ENCODE measurements at regions not wholly inside any gene's neighbourhood (a gene's known extent, or its start where the extent isn't known, plus 50 kb on each side); places are given as distances from the start of the nearest gene placed in this dataset.
"Not testable (repeated sequence)": the region's sequence is repeated elsewhere in the genome, so short reads cannot be mapped to it uniquely, and the experiment has no call there.

- Mint-ChIP-seq H3K4me1 (peaks cover 32% of the 10 kb centered on the region), H3K27ac (peak overlapping the region; percentile 90), H3K4me3 (peak overlapping the region; percentile 39)
- H3K36me3 Mint-ChIP-seq, DNase-seq, CTCF ChIA-PET, H3K9me3 Mint-ChIP-seq, H3K27me3 Mint-ChIP-seq: not testable (repeated sequence)
Measured at GRCh38 chr1:146401281-146401825, 172.5 kb upstream of the NOTCH2NLA start.

GRCh38 chr1:146400173-146401121, 171.6 kb upstream of the NOTCH2NLA start:
- CTCF ChIA-PET, DNase-seq, H3K27me3 Mint-ChIP-seq, H3K9me3 Mint-ChIP-seq, H3K36me3 Mint-ChIP-seq: not testable (repeated sequence)
- Mint-ChIP-seq H3K4me1 (peaks cover 32% of the 10 kb centered on the region), H3K27ac (peak overlapping the region; percentile 90), H3K4me3 (peak overlapping the region; percentile 13)

- CTCF ChIA-PET, DNase-seq, H3K9me3 Mint-ChIP-seq, H3K27me3 Mint-ChIP-seq, H3K36me3 Mint-ChIP-seq, H3K4me3 Mint-ChIP-seq: not testable (repeated sequence)
- H3K4me1 Mint-ChIP-seq, result peaks cover 32% of the 10 kb centered on the region
- peak overlapping the region; percentile 90 for H3K27ac Mint-ChIP-seq
Measured at GRCh38 chr1:146399225-146399624, 170.4 kb upstream of the NOTCH2NLA start.

- H3K36me3 Mint-ChIP-seq, H3K27ac Mint-ChIP-seq, H3K9me3 Mint-ChIP-seq, H3K27me3 Mint-ChIP-seq, DNase-seq, H3K4me3 Mint-ChIP-seq, CTCF ChIA-PET: not testable (repeated sequence)
- H3K4me1 Mint-ChIP-seq, result peaks cover 31% of the 10 kb centered on the region
Measured at GRCh38 chr1:146396801-146397200, 168.0 kb upstream of the NOTCH2NLA start.

DNA sequence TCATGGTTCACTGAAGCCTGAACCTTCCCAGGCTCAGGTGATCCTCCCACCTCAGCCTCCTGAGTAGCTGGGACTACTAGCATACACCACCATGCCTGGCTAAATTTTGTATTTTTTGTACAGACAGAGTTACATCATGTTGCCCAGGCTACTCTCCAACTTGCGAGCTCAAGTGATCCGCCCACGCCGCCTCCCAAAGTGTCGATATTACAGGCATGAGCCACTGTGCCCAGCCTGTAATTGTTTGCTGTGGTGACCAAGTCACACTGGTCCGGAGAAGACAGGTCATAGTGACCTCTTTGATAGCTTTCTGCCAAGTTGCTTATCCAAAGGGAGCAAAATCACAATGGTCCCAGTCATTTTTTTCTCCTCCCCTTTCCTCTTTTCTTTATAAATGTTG, 167.4 kb upstream of the NOTCH2NLA start:
- H3K4me3 Mint-ChIP-seq, H3K36me3 Mint-ChIP-seq, H3K9me3 Mint-ChIP-seq, DNase-seq, H3K27me3 Mint-ChIP-seq, H3K27ac Mint-ChIP-seq, CTCF ChIA-PET: not testable (repeated sequence)
- peaks cover 25% of the 10 kb centered on the region for H3K4me1 Mint-ChIP-seq

GRCh38 chr1:146393796-146394195, 165.0 kb upstream of the NOTCH2NLA start:
- H3K36me3 Mint-ChIP-seq, CTCF ChIA-PET, H3K4me3 Mint-ChIP-seq, H3K4me1 Mint-ChIP-seq, H3K27me3 Mint-ChIP-seq, DNase-seq, H3K9me3 Mint-ChIP-seq: not testable (repeated sequence)
- H3K27ac Mint-ChIP-seq, result peak overlapping the region; percentile 33

DNA sequence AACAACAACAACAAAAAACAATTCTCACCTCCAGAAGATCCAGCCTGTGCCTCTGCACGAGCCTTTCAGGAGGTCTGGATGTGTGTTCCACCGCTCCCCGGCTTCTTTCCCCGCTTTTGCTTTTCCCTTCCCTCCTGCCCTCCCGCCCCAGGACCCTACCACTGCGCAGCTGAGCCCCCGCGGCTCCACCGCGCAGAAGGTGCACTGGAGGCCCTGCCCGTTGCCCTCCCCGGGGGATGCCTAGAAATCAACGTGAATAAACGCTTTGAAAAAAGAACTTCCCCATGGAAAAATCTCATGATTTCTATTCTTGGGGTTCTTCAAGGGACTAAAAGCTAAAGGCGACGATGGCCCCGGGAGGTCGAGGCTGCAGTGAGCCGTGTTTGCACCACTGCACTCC, 164.3 kb upstream of the NOTCH2NLA start:
- H3K9me3 Mint-ChIP-seq, H3K27ac Mint-ChIP-seq, H3K36me3 Mint-ChIP-seq, CTCF ChIA-PET, H3K4me3 Mint-ChIP-seq, H3K4me1 Mint-ChIP-seq, H3K27me3 Mint-ChIP-seq, DNase-seq: not testable (repeated sequence)

DNA sequence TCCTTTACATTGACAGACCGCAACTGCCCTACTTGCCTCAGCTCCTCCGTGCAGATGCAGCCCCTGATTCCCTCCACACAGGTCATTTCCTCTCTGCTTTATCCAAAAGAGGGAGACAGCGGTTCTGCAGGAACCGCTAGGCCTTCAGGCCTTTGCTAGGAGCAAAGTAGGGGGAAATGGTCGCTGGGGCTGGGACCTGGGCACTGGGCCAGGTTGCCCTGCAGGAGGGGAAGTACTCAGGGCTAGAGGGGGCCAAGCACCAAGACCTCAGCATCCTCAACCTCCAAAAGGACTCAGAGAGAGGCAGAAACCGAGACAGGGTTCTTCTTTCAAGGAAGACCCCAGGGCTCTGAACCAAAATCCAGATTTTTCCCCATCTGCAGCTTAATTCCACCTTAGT, 160.4 kb upstream of the NOTCH2NLA start:
- H3K36me3 Mint-ChIP-seq, DNase-seq, H3K9me3 Mint-ChIP-seq, H3K27me3 Mint-ChIP-seq, H3K27ac Mint-ChIP-seq, H3K4me3 Mint-ChIP-seq, CTCF ChIA-PET: not testable (repeated sequence)
- H3K4me1 Mint-ChIP-seq, result peaks cover 16% of the 10 kb centered on the region

- peak; percentile 31 for DNase-seq
- H3K36me3 Mint-ChIP-seq, H3K9me3 Mint-ChIP-seq, CTCF ChIA-PET, H3K27me3 Mint-ChIP-seq: not testable (repeated sequence)
- Mint-ChIP-seq H3K27ac (peak overlapping the region; percentile 100), H3K4me3 (peak overlapping the region; percentile 91), H3K4me1 (peaks cover 16% of the 10 kb centered on the region)
Measured at GRCh38 chr1:146387750-146388469, 159.1 kb upstream of the NOTCH2NLA start.

DNA sequence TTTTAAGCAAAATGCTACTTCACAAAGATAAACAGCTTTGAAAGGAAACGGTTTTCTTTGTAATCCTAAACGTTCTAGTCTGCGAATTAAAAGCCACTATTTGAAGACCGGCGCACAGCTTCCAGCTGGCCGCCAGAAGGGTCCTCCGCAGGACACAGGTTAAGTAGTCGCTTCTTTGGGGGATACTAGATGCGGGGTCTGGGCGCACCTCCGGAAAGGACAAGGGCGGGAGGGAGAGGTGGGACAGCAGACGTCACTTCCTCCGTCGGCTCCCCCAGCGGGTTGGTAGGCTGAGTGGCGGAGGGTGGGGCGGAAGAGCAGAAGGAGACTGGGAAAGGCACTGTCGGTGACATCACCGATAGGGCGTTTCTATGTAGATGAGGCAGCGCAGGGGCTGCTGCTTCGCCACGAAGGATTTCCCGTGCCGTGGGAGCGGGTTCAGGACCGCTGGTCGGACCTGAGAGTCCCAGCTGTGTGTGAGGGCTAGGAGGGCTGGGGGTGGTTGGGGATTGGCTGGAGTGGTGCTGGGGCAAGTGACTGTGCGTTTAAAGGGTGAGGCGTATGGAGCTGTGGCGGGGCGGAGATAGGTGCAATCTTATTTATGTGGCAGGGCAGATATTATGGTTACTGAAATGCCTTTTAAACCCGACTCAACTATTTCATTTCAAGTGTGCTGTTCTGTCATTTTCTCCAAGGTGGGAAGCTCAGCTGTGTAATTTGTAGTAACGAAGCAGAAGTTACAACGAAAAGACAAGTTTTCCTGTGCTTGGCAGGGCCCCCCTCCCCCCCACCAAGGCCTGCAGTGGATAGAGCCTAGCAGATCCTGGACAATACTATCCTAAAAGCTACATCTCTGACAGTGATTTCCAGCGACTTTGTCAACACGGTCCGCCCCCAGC, 158.3 kb upstream of the NOTCH2NLA start:
- H3K9me3 Mint-ChIP-seq, H3K27me3 Mint-ChIP-seq, H3K36me3 Mint-ChIP-seq, CTCF ChIA-PET: not testable (repeated sequence)
- H3K27ac Mint-ChIP-seq, result peak overlapping the region; percentile 100
- peak; percentile 65 for DNase-seq
- peak overlapping the region; percentile 91 for H3K4me3 Mint-ChIP-seq
- H3K4me1 Mint-ChIP-seq, result peaks cover 13% of the 10 kb centered on the region

DNA sequence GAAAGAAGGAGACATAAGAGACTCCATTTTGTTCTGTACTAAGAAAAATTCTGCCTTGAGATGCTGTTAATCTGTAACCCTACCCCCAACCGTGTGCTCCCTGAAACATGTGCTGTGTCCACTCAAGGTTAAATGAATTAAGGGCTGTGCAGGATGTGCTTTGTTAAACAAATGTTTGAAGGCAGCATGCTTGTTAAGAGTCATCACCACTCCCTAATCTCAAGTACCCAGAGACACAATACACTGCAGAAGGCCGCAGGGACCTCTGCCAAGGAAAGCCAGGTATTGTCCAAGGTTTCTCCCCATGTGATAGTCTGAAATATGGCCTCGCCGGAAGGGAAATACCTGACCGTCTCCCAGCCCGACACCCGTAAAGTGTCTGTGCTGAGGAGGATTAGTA, 152.4 kb upstream of the NOTCH2NLA start:
- CTCF ChIA-PET, H3K27me3 Mint-ChIP-seq, H3K9me3 Mint-ChIP-seq, H3K36me3 Mint-ChIP-seq, H3K27ac Mint-ChIP-seq, DNase-seq, H3K4me3 Mint-ChIP-seq: not testable (repeated sequence)
- peaks cover 12% of the 10 kb centered on the region for H3K4me1 Mint-ChIP-seq

- H3K27me3 Mint-ChIP-seq, H3K9me3 Mint-ChIP-seq, H3K36me3 Mint-ChIP-seq, CTCF ChIA-PET: not testable (repeated sequence)
- peak overlapping the region; percentile 97 for H3K27ac Mint-ChIP-seq
- H3K4me1 Mint-ChIP-seq, result peaks cover 25% of the 10 kb centered on the region
- peak overlapping the region; percentile 85 for H3K4me3 Mint-ChIP-seq
- DNase-seq, result peak; percentile 80
Measured at GRCh38 chr1:146376708-146377496, 148.1 kb upstream of the NOTCH2NLA start.

DNA sequence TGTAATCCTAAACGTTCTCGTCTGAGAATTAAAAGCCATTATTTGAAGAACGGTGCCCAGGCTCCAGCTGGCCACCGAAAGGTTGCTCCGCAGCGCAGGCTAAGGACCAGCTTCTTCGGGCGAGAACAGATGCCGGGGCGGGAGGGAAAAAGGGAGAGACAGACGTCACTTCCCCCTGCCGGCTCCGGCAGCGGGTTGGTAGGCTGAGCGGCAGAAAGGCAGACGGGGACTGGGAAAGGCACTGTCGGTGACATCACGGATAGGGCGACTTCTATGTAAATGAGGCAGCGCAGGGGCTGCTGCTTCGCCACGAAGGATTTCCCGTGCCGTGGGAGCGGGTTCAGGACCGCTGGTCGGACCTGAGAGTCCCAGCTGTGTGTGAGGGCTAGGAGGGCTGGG, 147.5 kb upstream of the NOTCH2NLA start:
- H3K36me3 Mint-ChIP-seq, CTCF ChIA-PET, H3K27me3 Mint-ChIP-seq, H3K9me3 Mint-ChIP-seq: not testable (repeated sequence)
- peak; percentile 91 for DNase-seq
- peak overlapping the region; percentile 85 for H3K4me3 Mint-ChIP-seq
- peak overlapping the region; percentile 97 for H3K27ac Mint-ChIP-seq
- H3K4me1 Mint-ChIP-seq, result peaks cover 27% of the 10 kb centered on the region

All from activated naive CD4-positive, alpha-beta T cell treated with anti-CD3 and anti-CD28 coated beads, Interleukin-2, amount 10 ng/mL, durations not matched to agents 7 days and 5 days (primary cell).